ENCODE measurements at regions not wholly inside any gene's neighbourhood (a gene's known extent, or its start where the extent isn't known, plus 50 kb on each side); places are given as distances from the start of the nearest gene placed in this dataset.

DNA sequence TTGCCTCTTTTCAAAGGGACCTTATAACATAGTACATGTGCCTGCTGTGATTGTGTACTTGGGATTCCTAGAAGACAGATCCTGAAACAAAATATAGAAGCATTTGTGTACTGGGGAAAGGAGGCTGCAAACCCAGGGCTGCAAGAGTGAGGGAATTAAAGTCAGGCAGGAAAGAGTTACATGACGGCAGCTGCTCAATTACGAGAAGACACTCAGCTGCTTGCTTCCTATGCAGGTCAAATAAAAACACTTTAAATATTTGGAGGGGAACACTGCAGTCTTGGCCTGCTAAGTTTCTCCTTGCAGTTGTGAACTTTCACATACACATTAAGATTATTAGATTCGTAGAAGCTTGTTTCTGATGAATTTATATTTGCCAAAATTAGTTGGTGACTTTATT is 191.9 kb upstream of the CXCL13 start:
- H3K4me3 ChIP-seq, result no peak overlapping the region
- no peak for DNase-seq (ENCODE audit: low spot score)
- TF ChIP-seq, protein P1, sequence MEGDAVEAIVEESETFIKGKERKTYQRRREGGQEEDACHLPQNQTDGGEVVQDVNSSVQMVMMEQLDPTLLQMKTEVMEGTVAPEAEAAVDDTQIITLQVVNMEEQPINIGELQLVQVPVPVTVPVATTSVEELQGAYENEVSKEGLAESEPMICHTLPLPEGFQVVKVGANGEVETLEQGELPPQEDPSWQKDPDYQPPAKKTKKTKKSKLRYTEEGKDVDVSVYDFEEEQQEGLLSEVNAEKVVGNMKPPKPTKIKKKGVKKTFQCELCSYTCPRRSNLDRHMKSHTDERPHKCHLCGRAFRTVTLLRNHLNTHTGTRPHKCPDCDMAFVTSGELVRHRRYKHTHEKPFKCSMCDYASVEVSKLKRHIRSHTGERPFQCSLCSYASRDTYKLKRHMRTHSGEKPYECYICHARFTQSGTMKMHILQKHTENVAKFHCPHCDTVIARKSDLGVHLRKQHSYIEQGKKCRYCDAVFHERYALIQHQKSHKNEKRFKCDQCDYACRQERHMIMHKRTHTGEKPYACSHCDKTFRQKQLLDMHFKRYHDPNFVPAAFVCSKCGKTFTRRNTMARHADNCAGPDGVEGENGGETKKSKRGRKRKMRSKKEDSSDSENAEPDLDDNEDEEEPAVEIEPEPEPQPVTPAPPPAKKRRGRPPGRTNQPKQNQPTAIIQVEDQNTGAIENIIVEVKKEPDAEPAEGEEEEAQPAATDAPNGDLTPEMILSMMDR (IDR thresholded peaks at IDR 0.05), result no peak

DNA sequence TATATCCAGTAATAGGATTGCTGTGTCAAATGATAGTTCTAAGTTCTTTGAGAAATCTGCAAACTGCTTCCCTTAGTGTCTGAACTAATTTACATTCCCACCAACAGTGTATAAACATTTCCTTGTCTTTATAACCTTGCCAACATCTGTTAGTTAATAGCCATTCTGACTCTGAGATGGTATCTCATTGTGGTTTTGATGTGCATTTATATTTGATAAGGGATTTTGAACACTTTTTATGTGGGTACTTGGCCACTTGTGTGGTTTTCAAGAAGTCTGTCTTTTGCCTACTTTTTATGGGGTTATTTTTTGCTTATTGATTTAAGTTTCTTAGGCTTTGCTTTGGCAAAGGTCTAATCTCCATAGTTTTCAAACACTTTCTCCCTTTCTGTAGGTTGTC is 189.9 kb upstream of the CXCL13 start:
- Histone ChIP-seq H3K27me3 (replicated peaks; ENCODE audit: insufficient read depth) (no peaks in the 10 kb centered on the region), H3K4me1 (ENCODE audit: control insufficient read depth in 1 of 2, low read depth in 2 of 2) (no peaks in the 10 kb centered on the region), H3K36me3 (no peaks in the 10 kb centered on the region), H3K4me3 (no peak overlapping the region), H3K9me3 (no peaks in the 10 kb centered on the region), H3K27ac (no peak overlapping the region)
- no peak for ATAC-seq (ENCODE audit: insufficient number of reproducible peaks, low FRiP score, low read depth)
- TF ChIP-seq, protein P1 (IDR thresholded peaks at IDR 0.05), result no peak
- no peak for DNase-seq (ENCODE audit: low spot score)

More for the DNA sequence above, 191.9 kb upstream of the CXCL13 start:
- no peaks in the 10 kb centered on the region for H3K9me3 ChIP-seq
- H3K4me1 ChIP-seq (ENCODE audit: control insufficient read depth in 1 of 2, low read depth in 2 of 2), result no peaks in the 10 kb centered on the region
- H3K36me3 ChIP-seq, result no peaks in the 10 kb centered on the region
- ATAC-seq (ENCODE audit: insufficient number of reproducible peaks, low FRiP score, low read depth), result no peak
- H3K27me3 ChIP-seq (replicated peaks; ENCODE audit: insufficient read depth), result no peaks in the 10 kb centered on the region
- H3K27ac ChIP-seq, result no peak overlapping the region

DNA sequence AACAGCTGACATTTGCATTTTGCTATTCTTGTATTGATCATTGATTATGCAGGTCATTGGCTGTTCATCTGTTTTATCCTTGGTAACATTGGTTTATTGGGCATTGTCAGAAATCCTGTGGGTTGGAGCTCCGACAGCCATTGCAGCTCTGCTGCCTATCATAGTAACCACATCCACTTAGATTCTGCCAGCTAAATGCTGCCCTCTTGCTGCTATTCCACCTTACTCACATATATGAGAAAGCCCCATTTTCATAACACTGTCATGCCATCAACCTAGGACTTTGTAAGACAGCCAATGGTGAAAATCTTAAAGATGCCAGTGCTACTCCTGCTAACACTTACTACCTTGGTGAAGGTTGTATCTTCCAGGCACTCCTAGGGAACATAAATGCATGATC is 187.3 kb upstream of the CXCL13 start:
- no peaks in the 10 kb centered on the region for H3K27me3 ChIP-seq (replicated peaks; ENCODE audit: insufficient read depth)
- TF ChIP-seq, protein P1 (IDR thresholded peaks at IDR 0.05), result no peak
- DNase-seq (ENCODE audit: low spot score), result no peak

DNA sequence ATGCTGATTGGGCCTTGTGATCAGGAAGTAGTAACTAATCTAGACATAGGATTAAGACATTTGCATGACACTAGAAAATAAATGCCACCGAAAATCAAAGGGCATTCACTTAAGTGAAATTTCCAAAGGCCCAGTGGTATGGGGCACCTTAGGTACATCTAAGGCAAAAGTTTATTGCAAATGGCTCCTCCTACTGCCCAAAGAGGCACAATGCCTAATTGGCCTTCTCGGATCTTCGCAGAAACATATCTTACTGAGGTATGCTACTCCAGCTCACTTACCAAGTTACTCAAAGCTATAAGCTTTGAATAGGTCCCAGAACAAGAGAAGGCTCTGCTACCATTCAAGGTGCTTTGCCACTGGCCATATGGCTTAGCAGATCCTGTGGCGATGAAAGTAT is 174.8 kb upstream of the CXCL13 start:
- Histone ChIP-seq H3K9me3 (no peaks in the 10 kb centered on the region), H3K36me3 (no peaks in the 10 kb centered on the region), H3K27me3 (replicated peaks; ENCODE audit: insufficient read depth) (no peaks in the 10 kb centered on the region), H3K4me3 (no peak overlapping the region), H3K27ac (no peak overlapping the region), H3K4me1 (ENCODE audit: control insufficient read depth in 1 of 2, low read depth in 2 of 2) (peaks cover 5 to 28% of the 10 kb centered on the region in 2 donors)
- no peak for DNase-seq (ENCODE audit: low spot score)
- TF ChIP-seq, protein P1 (IDR thresholded peaks at IDR 0.05), result no peak
- no peak for ATAC-seq (ENCODE audit: insufficient number of reproducible peaks, low FRiP score, low read depth)

More for the DNA sequence above, 187.3 kb upstream of the CXCL13 start:
- Histone ChIP-seq H3K36me3 (no peaks in the 10 kb centered on the region), H3K4me1 (ENCODE audit: control insufficient read depth in 1 of 2, low read depth in 2 of 2) (no peaks in the 10 kb centered on the region), H3K9me3 (no peaks in the 10 kb centered on the region), H3K4me3 (no peak overlapping the region), H3K27ac (no peak overlapping the region)
- no peak for ATAC-seq (ENCODE audit: insufficient number of reproducible peaks, low FRiP score, low read depth)

DNA sequence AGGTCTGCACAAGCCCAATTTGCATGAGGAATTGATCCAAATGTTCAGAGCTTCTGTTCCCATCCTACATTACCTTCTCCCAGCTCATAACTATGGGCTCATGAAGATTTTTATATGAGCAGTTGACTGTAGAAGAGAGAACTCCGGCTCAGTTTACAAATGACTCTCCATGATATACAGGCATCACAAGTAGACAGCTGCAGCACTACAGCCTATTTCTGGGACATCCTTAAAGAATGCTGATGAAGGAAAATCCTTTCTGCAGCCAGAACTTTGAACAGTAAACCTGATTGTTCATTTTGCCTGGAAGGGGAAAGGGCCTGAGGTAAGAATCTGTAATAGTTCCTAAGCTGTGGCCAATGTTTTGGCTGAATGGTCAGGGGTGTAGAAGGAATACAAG is 174.1 kb upstream of the CXCL13 start:
- no peak for DNase-seq (ENCODE audit: low spot score)
- TF ChIP-seq, protein P1 (IDR thresholded peaks at IDR 0.05), result no peak
- H3K9me3 ChIP-seq, result no peaks in the 10 kb centered on the region
- H3K36me3 ChIP-seq, result no peaks in the 10 kb centered on the region
- peaks cover 5 to 28% of the 10 kb centered on the region in 2 donors for H3K4me1 ChIP-seq (ENCODE audit: control insufficient read depth in 1 of 2, low read depth in 2 of 2)
- H3K27ac ChIP-seq, result no peak overlapping the region
- H3K4me3 ChIP-seq, result no peak overlapping the region
- no peaks in the 10 kb centered on the region for H3K27me3 ChIP-seq (replicated peaks; ENCODE audit: insufficient read depth)
- no peak for ATAC-seq (ENCODE audit: insufficient number of reproducible peaks, low FRiP score, low read depth)

Measured in thoracic aorta (tissue), 2 donors.